Adipocyte (in vitro differentiated cells): ENCODE measurements at regions not wholly inside any gene's neighbourhood (a gene's known extent, or its start where the extent isn't known, plus 50 kb on each side); places are given as distances from the start of the nearest gene placed in this dataset.

Experiments
- DNase-seq: peaks from one replicate; pipeline ENCODE4 v3.0.0-alpha.2; 2015; ENCODE audit warnings: low read depth
- H3K27me3 ChIP-seq: replicated peaks from 2 replicates; pipeline ENCODE4 v1.7.0; 2013; ENCODE audit warnings: mild to moderate bottlenecking, low read length, moderate library complexity; ENCODE audit not compliant: control insufficient read depth, insufficient read depth
- H3K36me3 ChIP-seq: 2 replicates; pipeline ENCODE4 v1.7.0; 2013; ENCODE audit warnings: low read length, mild to moderate bottlenecking, moderate library complexity; ENCODE audit not compliant: control insufficient read depth, insufficient read depth, severe bottlenecking
- H3K4me1 ChIP-seq: 2 replicates; pipeline ENCODE4 v1.7.0; 2013; ENCODE audit warnings: mild to moderate bottlenecking, low read length, moderate library complexity; ENCODE audit not compliant: control insufficient read depth, insufficient read depth
- H3K4me3 ChIP-seq: 2 replicates; pipeline ENCODE4 v1.7.0; 2013; ENCODE audit warnings: mild to moderate bottlenecking, low read length, moderate library complexity
- H3K9ac ChIP-seq: 2 replicates; pipeline ENCODE4 v1.7.0; 2013; ENCODE audit warnings: mild to moderate bottlenecking, low read length, moderate library complexity
- H3K9me3 ChIP-seq: 2 replicates; pipeline ENCODE4 v1.7.0; 2013; ENCODE audit warnings: mild to moderate bottlenecking, low read length, moderate library complexity; ENCODE audit not compliant: control insufficient read depth

DNA sequence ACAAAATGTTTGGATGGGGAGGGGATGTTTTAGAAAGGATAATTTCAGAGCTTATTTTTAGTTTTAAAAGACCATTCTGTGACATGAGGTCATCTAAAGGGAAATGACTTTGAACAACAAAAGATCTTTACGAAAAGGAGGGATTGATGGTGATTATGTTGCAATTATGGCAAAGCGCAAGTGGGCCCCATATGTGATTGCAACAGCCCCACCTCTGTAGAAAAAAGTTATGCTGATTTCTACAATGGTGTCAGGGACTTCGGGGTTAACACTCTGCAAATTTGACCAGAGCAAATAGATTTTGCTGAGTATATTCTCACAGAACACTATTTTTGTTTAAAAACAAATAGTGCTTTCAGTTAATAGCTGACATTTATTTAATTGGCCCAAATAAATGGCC lies 312.8 kb downstream of the NSG2 start:
- peaks cover 21% of the 10 kb centered on the region for H3K4me1 ChIP-seq
- peaks cover 10% of the 10 kb centered on the region for H3K9me3 ChIP-seq
- DNase-seq = no peak
- H3K4me3 ChIP-seq = no peak overlapping the region
- no peaks in the 10 kb centered on the region for H3K36me3 ChIP-seq
- H3K9ac ChIP-seq = no peak overlapping the region
- no peaks in the 10 kb centered on the region for H3K27me3 ChIP-seq

DNA sequence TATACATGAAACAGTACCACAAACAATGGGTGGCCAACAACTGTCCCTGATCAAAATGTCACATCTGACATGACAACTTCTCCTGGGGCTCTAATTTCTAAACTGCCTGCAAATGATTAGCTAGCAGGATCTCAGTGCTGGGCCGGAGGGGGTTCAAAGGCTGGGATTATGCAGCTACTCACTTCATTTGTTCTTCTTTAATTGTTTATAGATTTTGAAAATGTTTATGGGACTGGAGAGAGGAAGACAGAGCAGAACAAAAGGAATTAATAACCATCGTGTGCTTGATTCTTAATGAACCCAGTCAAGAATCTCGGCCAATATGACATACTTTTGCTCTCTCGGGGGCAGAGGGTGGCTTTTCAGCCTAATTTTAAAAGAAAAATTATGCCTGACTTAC lies 313.6 kb downstream of the NSG2 start:
- no peak for DNase-seq
- Histone ChIP-seq H3K27me3 (no peaks in the 10 kb centered on the region), H3K9ac (no peak overlapping the region)

DNA sequence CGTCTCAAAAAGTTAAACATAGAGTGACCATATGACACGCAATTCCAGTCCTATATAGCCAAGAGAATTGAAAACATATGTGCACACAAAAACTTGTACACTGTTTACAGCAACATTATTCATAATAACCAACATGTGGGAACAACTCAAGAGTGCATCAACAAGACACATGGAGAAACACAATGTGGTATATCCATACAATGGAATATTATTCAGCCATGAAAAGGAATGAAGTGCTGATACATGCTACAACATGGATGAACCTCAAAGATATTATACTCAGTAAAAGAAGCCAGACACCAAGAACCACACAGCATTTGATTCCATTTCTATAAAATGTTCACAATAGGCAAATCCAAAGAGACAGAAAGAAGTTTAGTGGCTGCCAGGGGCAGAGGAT lies 317.0 kb downstream of the NSG2 start:
- DNase-seq = no peak
- peaks cover 11% of the 10 kb centered on the region for H3K27me3 ChIP-seq

More for the DNA sequence above, 313.6 kb downstream of the NSG2 start:
- H3K4me1 ChIP-seq = peaks cover 21% of the 10 kb centered on the region
- H3K4me3 ChIP-seq = no peak overlapping the region
- peaks cover 10% of the 10 kb centered on the region for H3K9me3 ChIP-seq
- no peaks in the 10 kb centered on the region for H3K36me3 ChIP-seq

DNA sequence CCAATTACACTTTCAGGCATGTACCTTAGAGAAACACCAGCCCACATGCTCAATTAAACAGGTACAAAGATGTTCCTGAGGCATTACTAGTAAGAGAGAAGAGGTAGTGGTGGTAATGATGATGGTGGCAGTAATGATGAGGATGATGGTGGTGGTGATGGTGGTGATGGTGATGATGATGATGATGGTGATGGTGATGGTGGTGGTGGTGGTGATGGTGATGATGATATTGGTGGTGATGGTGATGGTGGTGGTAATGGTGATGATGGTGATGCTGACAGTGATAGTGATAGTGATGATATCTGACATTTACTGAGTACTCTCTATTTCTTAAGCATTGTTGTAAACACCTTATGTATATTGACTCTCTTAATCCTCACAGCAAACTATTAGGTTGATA lies 318.4 kb downstream of the NSG2 start:
- Histone ChIP-seq H3K4me3 (no peak overlapping the region), H3K9me3 (peaks cover 10% of the 10 kb centered on the region), H3K9ac (no peak overlapping the region), H3K27me3 (peaks cover 11% of the 10 kb centered on the region), H3K4me1 (peaks cover 4% of the 10 kb centered on the region), H3K36me3 (no peaks in the 10 kb centered on the region)
- DNase-seq = no peak

More for the DNA sequence above, 317.0 kb downstream of the NSG2 start:
- Histone ChIP-seq H3K4me3 (no peak overlapping the region), H3K4me1 (peaks cover 4% of the 10 kb centered on the region), H3K9me3 (peaks cover 10% of the 10 kb centered on the region), H3K36me3 (no peaks in the 10 kb centered on the region), H3K9ac (no peak overlapping the region)

- Histone ChIP-seq H3K36me3 (no peaks in the 10 kb centered on the region), H3K9ac (no peak overlapping the region), H3K27me3 (peaks cover 11% of the 10 kb centered on the region)
Observed at GRCh38 chr5:174364676-174365075, 319.2 kb downstream of the NSG2 start.

GRCh38 chr5:174371600-174372094 lies 326.1 kb downstream of the NSG2 start:
- Histone ChIP-seq H3K9me3 (no peaks in the 10 kb centered on the region), H3K27me3 (no peaks in the 10 kb centered on the region), H3K9ac (no peak overlapping the region), H3K4me1 (peaks cover 9% of the 10 kb centered on the region), H3K36me3 (no peaks in the 10 kb centered on the region), H3K4me3 (no peak overlapping the region)
- no peak for DNase-seq

More at GRCh38 chr5:174364676-174365075, 319.2 kb downstream of the NSG2 start:
- Histone ChIP-seq H3K4me1 (peaks cover 1% of the 10 kb centered on the region), H3K9me3 (peaks cover 10% of the 10 kb centered on the region), H3K4me3 (no peak overlapping the region)
- DNase-seq = no peak

- no peaks in the 10 kb centered on the region for H3K9me3 ChIP-seq
- peaks cover 9% of the 10 kb centered on the region for H3K4me1 ChIP-seq
Observed at GRCh38 chr5:174374206-174374605, 328.7 kb downstream of the NSG2 start.

GRCh38 chr5:174376056-174376455 lies 330.6 kb downstream of the NSG2 start:
- Histone ChIP-seq H3K4me3 (no peak overlapping the region), H3K4me1 (peaks cover 9% of the 10 kb centered on the region)
- DNase-seq = no peak

More at GRCh38 chr5:174374206-174374605, 328.7 kb downstream of the NSG2 start:
- H3K36me3 ChIP-seq = no peaks in the 10 kb centered on the region
- no peaks in the 10 kb centered on the region for H3K27me3 ChIP-seq
- no peak overlapping the region for H3K4me3 ChIP-seq
- H3K9ac ChIP-seq = no peak overlapping the region
- no peak for DNase-seq

GRCh38 chr5:174376726-174377373 lies 331.3 kb downstream of the NSG2 start:
- no peak overlapping the region for H3K4me3 ChIP-seq
- no peaks in the 10 kb centered on the region for H3K9me3 ChIP-seq
- H3K27me3 ChIP-seq = no peaks in the 10 kb centered on the region
- peaks cover 9% of the 10 kb centered on the region for H3K4me1 ChIP-seq
- no peak for DNase-seq
- no peaks in the 10 kb centered on the region for H3K36me3 ChIP-seq
- no peak overlapping the region for H3K9ac ChIP-seq

More at GRCh38 chr5:174376056-174376455, 330.6 kb downstream of the NSG2 start:
- Histone ChIP-seq H3K9ac (no peak overlapping the region), H3K27me3 (no peaks in the 10 kb centered on the region), H3K36me3 (no peaks in the 10 kb centered on the region), H3K9me3 (no peaks in the 10 kb centered on the region)

DNA sequence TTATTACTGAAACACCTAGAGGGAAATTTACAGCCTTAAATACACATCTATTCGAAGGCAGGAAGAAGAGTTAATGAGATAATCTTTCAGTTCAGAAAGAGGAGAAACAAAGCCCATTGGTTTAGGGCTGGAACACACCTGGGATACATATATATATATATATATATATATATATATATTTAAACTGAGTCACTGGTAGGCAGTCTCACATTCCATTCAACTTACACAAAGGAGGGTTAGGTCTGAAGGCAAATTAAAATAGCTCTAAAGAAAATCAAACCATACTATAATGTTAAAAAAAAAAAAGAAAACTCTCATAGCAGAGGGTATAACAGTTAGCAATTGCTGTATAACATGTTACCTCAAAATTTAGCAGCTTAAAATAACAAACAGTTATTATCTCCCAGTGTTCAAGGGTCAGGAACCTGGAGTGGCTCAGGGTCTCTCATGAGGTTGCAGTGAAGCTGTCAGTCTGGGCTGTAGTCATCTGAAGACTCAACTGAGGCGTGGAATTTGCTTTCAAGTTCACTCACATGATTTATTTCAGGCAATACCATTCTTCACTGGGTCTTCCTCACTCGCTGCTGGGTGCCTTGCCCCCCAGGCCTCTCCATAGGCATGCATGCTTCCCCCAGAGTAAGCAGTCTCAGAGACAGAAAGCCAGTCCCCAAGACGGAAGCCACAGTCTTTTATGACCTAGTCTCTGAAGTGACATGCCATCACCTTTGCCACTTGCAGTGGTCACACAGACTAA lies 332.8 kb downstream of the NSG2 start:
- Histone ChIP-seq H3K4me1 (peaks cover 16% of the 10 kb centered on the region), H3K9ac (no peak overlapping the region), H3K9me3 (no peaks in the 10 kb centered on the region), H3K27me3 (no peaks in the 10 kb centered on the region), H3K4me3 (no peak overlapping the region), H3K36me3 (no peaks in the 10 kb centered on the region)
- DNase-seq = no peak

GRCh38 chr5:174380311-174380710 lies 334.8 kb downstream of the NSG2 start:
- no peak for DNase-seq
- H3K36me3 ChIP-seq = no peaks in the 10 kb centered on the region
- no peaks in the 10 kb centered on the region for H3K27me3 ChIP-seq
- peaks cover 34% of the 10 kb centered on the region for H3K4me1 ChIP-seq
- H3K9me3 ChIP-seq = no peaks in the 10 kb centered on the region
- no peak overlapping the region for H3K9ac ChIP-seq
- H3K4me3 ChIP-seq = no peak overlapping the region
